ENCODE measurements at regions not wholly inside any gene's neighbourhood (a gene's known extent, or its start where the extent isn't known, plus 50 kb on each side); places are given as distances from the start of the nearest gene placed in this dataset.

DNA sequence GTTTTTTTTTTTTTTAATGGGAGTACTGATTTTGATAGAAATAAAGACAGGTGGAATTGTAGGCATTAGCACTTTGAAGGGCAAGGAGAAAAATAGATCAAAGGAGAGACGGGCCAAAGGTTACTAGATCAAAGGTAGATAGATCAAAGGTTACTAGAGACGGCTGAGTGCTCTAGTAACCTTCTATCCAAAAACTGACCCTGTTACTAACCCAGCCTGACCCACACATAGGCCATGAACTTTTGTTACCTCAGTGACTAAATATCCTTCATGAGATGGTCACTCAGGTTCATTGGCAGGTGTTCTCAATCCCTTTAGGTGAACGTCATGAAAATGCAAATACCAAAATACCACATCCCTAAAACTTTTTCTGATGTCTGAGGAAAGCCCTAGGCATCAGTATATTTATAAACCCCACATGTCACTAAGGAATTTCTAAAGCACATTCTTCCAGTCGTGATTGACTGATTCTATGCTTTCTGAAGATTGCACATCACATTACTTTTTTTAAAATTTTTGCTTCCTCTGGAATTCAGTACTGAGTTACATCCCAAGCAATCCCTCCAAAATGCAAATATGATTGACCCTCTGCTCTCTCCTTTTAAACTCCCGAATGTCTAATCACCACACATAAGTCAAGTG, 772.7 kb downstream of the BRINP1 start:
- DNase-seq, result no peak

- no peak for DNase-seq
Observed at GRCh38 chr9:118606668-118607067, 762.6 kb downstream of the BRINP1 start.

- DNase-seq, result peak; percentile 86
Observed at GRCh38 chr9:118609355-118610044, 759.7 kb downstream of the BRINP1 start.

GRCh38 chr9:118612201-118612600, 757.0 kb downstream of the BRINP1 start:
- DNase-seq, result no peak

DNA sequence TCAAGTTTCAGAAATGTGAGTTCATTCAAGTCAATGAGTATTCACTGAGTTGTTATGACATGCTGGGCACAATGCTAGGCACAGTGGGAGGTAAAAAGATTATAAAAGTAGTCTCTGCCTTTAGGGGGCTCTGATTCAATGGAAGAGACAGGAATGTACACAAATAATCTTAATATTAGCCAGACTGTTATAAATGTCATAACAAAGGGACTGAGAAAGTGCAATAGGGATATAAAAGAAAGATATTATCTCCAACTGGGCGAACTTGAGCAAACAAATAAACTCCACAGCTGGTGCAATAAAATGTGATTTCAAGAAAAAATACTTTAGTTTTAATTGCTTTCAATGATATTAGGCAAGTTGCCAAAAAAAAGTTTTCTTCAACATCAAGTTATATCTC, 755.2 kb downstream of the BRINP1 start:
- DNase-seq, result no peak

DNA sequence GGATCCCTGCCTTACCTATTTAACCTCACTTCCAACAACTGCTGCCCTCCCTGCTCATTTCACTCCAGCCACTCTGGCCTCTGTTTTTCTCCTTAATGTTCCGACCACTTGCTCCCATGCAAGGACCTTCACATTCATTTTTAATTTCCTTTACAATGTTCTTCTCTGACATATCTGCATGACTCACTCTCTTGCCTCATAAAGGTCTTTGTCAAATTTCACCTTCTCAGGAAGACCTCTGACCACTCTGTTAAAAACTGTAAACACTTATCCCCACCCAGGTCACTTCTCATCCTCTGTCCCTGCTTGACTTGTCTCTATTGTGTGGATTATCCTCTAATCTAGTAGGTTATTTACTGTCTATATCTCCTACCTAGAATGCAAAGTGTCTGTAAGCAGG, 751.2 kb downstream of the BRINP1 start:
- peak; percentile 63 for DNase-seq

DNA sequence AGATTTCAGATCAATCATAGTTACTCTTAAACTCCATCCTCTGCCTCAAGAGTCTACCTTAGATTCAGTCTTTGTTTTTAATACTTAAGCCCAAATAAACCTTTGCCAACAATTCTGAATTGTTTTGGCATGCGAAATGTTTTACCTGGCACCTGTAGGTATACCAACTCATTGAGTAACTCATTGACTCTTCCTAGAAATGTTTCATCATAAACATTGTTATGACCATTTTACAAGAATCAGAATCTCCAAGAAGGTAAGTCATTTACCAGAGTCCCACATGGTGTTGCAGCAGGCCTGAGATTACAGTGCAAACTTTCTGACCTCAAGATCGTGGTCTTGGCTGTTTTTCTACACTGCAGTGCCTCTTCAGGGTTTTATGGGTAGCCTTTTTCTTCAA, 750.4 kb downstream of the BRINP1 start:
- no peak for DNase-seq

GRCh38 chr9:118624608-118625007, 744.6 kb downstream of the BRINP1 start:
- peak; percentile 41 for DNase-seq

DNA sequence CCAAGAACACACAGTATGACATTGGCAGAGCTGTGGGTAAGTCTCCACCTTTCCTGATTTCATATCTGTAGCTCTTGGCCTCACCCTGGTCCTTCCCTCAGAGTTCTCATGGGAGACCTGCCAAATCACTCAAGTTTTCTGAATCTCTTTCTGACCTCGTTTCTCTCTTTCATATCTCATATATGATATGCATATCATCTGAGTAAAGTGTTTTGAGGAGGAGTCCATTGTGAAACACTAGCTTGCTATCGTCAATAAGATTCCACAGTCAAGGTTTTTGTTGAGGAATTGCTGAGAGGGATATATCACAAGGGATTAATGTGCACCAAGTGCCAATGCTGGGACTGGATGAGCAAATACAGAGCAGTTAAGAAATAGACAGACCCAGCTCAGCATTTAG, 739.2 kb downstream of the BRINP1 start:
- no peak for DNase-seq

- DNase-seq, result peak; percentile 71
Observed at GRCh38 chr9:118630931-118631595, 738.2 kb downstream of the BRINP1 start.

DNA sequence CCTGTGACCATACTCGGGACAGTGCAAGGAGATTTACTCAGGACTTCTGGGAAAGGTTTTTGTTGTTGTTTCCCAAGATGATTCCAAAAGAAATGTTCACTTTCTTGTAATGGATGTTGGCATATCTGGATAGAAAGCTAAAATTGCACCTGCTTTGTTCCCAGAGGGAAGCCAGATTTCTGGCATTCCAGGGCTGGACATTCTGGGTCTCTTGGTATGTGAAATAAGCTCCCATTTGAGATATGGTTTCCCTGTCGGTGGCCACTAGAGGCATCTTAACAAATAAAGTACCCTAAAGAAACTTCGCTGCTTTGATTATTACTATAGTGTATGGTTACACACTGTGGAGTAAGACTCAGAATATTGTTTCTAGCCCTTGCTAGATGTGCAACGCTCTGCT, 737.3 kb downstream of the BRINP1 start:
- no peak for DNase-seq

- no peak for DNase-seq
Observed at GRCh38 chr9:118635416-118635815, 733.8 kb downstream of the BRINP1 start.

DNA sequence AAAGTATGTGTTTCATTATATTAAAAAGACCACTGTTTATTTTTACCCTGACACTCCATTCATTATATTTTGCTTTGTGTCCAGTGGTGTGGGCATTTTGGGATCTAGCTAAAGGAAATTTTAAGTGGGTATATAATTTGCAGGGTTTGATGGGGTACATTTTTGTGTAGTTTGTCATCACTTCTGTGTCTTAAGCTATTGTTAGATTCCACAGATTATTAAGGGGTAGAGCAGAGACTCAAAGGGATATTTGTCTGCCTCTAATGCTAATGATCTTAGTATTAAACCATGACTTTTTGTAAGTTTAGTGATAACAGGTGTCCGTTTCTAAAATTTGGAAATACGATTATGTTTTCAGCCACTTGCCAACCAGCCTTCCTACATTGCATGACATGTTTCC, 731.6 kb downstream of the BRINP1 start:
- no peak for DNase-seq

- peak; percentile 63 for DNase-seq
Observed at GRCh38 chr9:118640836-118641560, 728.2 kb downstream of the BRINP1 start.

- peak; percentile 86 for DNase-seq
Observed at GRCh38 chr9:118643118-118643517, 726.1 kb downstream of the BRINP1 start.

DNA sequence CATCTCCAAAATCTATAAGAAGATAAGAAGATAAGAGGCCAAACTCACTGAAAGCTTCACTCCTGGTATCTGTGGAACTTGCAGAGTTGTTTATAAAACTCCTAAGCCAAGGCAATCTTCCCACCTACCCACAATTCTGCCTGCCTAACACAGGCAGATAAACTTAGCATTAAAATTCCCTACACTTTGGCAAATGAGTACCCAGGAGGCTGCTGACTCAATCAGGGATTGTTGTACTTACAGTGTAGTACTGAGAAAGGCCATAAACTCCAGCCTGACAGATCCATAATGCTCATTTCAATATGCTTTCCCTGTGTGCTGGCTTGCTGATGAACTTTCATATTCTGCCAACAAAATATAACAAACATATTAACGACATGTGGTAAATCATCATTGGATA, 725.2 kb downstream of the BRINP1 start:
- DNase-seq, result no peak

DNA sequence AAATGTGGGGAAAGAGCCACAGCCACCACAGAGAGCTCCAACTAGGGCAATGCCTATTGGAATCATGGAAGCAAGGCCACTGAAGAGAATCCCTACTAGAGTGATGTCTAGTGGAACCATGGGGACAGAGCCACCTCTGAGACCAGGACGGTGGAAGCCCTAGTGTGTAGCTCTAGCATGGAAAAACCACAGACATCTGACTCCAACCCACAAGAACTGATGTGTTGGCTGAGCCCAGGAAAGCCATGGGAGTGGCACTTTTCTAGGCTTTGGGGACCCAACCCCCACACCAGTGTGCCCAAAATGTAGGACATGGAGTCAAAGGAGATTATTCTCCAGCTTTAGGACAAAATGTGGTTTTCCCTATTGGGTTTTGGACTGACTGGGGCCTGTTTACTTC, 721.9 kb downstream of the BRINP1 start:
- DNase-seq, result no peak

DNA sequence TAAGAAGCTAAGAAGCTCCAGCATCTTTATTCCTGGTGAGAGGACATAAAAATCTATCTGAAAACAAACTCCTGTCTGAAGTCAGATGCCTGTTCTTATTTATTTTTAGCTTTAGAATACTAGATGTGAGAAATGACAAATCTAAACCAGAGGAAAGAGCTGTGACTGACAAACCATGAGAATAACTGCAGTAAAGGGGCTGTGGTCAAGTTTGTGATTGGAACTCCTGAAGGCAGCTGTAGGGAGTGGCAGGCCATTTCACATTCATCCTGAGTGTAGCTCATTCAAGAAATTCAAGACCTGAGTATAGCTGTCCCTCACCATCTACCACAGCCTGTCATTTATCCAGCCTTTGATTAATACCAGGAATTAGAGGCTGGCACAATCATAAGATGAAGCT, 718.8 kb downstream of the BRINP1 start:
- DNase-seq, result no peak

DNA sequence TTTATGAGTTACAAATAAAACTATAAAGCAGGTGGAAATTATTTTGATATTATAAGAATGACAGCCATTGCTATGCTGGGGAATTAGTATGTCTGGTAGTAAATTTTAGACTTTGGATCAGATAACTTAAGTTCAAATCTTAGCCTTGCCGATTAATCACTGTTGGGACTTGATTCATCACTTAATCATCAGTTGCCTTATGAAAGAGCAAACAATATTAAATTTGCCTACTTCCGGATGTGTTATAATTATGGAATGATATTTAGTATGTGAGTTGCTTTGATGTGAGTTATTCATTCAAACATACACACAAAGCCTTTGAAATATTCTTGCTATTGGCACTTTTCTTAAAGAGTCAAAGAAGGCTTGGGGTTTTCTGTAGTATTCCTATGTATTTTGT, 717.7 kb downstream of the BRINP1 start:
- DNase-seq, result peak; percentile 74

GRCh38 chr9:118652258-118652657, 717.0 kb downstream of the BRINP1 start:
- no peak for DNase-seq

DNA sequence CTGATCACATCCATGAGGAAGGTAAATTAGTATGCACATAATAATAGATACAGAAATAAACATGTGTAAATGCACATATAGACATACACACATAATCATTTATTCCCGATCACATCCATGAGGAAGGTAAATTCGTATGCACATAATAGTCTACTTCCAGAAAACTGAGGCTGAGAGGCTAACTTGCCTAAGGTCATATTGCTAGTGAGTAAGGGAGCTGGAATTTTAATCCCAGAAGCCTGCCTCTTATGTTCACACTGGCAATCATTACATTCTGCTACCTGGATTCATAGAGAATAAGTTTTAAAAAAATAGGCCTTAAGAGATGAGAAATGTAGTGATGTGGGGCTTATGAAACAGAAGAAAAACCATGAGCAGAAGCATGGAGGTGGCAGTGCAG, 716.3 kb downstream of the BRINP1 start:
- DNase-seq, result no peak

- DNase-seq, result no peak
Observed at GRCh38 chr9:118659011-118659410, 710.2 kb downstream of the BRINP1 start.

GRCh38 chr9:118665226-118665919, 703.9 kb downstream of the BRINP1 start:
- peak; percentile 34 for DNase-seq

All from HCEC 1CT (cell line).